ENCODE measurements at regions not wholly inside any gene's neighbourhood (a gene's known extent, or its start where the extent isn't known, plus 50 kb on each side); places are given as distances from the start of the nearest gene placed in this dataset.

DNA sequence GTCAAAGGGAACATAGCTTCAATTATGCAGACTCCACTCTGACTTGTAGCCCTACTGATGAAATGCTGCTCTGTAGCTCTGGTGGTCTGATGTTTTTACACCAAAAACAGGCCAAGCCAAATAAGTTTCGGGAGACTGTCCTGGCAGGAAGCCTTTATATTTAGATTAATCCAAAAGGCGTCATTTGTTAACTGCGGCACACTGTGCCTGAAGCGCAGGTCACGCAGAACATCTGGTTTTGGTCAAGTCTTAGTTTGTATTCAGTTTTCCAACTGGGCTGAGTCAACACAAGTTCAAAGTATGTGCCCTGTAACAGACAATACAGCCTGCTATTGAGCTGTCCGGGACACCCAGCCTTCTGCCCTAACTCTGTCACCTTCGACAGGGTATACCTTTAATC lies 154.6 kb upstream of the IPO5 start:
- no peaks in the 10 kb centered on the region for H3K9me1 ChIP-seq (ENCODE audit: control insufficient read depth, insufficient read depth, low read length)
- WGBS (ENCODE audit: insufficient coverage, low coverage, missing lambda C conversion rate): 0% methylated on average over 7 of the region's 7 CpGs
- no peak overlapping the region for H3K4me3 ChIP-seq
- ChIA-PET CTCF (ENCODE audit: low intra/inter-chr PET ratio) (no interaction called here), POLR2A (no interaction called here)
- FAIRE-seq (no peak), ATAC-seq (no peak), DNase-seq (ENCODE audit: extremely low read depth in 1 of 4, low spot score in 3 of 4) (no peak)
- H3K36me3 ChIP-seq (ENCODE audit: control insufficient read depth, insufficient read depth, low read length): no peaks in the 10 kb centered on the region
- in situ Hi-C loops (cut with MboI) (no loop called here), intact Hi-C loops (cut with micrococcal nuclease) (no loop called here)
- H3K27ac ChIP-seq (ENCODE audit: extremely low read depth, low read depth, low read length): no peak overlapping the region
- H3K9ac ChIP-seq (ENCODE audit: insufficient read depth in 1 of 2, low read depth in 2 of 2, low read length in 2 of 2): no peak overlapping the region
- H3K4me2 ChIP-seq (ENCODE audit: insufficient read depth, low read length): no peak overlapping the region
- no peaks in the 10 kb centered on the region for H3K4me1 ChIP-seq (replicated peaks in 1 of 2; ENCODE audit: control insufficient read depth in 2 of 2, insufficient read depth in 2 of 2, low read length in 2 of 2)
- TF ChIP-seq SMARCE1 (IDR thresholded peaks at IDR 0.05) (no peak), FOXJ2 (tag; IDR thresholded peaks at IDR 0.05) (no peak), ETV1 (tag; conservative IDR thresholded peaks at IDR 0.05; ENCODE audit: low read depth) (no peak), TSC22D4 (tag; IDR thresholded peaks at IDR 0.05) (no peak), ZNF583 (CRISPR knock-in tag; IDR thresholded peaks at IDR 0.05) (no peak), SIX5 (IDR thresholded peaks at IDR 0.05; ENCODE audit: borderline replicate concordance in 1 of 2, insufficient read depth in 1 of 2, low read depth in 1 of 2, low read length in 2 of 2) (no peak), NCOA6 (IDR thresholded peaks at IDR 0.05) (no peak), MCM7 (IDR thresholded peaks at IDR 0.05) (no peak), NFRKB (IDR thresholded peaks at IDR 0.05; ENCODE audit: low read depth) (no peak), DNMT1 (IDR thresholded peaks at IDR 0.05) (no peak), ZNF518B (CRISPR knock-in tag; IDR thresholded peaks at IDR 0.05) (no peak), SRF (CRISPR knock-in tag; IDR thresholded peaks at IDR 0.05) (no peak), NFE2L1 (tag; IDR thresholded peaks at IDR 0.05; ENCODE audit: borderline replicate concordance, low read depth) (no peak), GTF2B (IDR thresholded peaks at IDR 0.05; ENCODE audit: extremely low read depth, insufficient read length) (no peak), ERF (CRISPR knock-in tag; IDR thresholded peaks at IDR 0.05) (no peak), MBD1 (CRISPR knock-in tag; IDR thresholded peaks at IDR 0.05) (no peak)
- TF ChIP-seq, protein P1, sequence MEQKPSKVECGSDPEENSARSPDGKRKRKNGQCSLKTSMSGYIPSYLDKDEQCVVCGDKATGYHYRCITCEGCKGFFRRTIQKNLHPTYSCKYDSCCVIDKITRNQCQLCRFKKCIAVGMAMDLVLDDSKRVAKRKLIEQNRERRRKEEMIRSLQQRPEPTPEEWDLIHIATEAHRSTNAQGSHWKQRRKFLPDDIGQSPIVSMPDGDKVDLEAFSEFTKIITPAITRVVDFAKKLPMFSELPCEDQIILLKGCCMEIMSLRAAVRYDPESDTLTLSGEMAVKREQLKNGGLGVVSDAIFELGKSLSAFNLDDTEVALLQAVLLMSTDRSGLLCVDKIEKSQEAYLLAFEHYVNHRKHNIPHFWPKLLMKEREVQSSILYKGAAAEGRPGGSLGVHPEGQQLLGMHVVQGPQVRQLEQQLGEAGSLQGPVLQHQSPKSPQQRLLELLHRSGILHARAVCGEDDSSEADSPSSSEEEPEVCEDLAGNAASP (IDR thresholded peaks at IDR 0.05): no peak
- no peaks in the 10 kb centered on the region for H3K79me2 ChIP-seq (ENCODE audit: control insufficient read depth, insufficient read depth, low read length)
- no peaks in the 10 kb centered on the region for H3K9me3 ChIP-seq (replicated peaks; ENCODE audit: control insufficient read depth, insufficient read depth, low read depth, low read length)
- BruUV-seq (replicated peaks): no TSS peak
- no peak overlapping the region for H2AFZ ChIP-seq (ENCODE audit: low read depth, low read length)
- H3K27me3 ChIP-seq (ENCODE audit: control insufficient read depth in 2 of 2, insufficient read depth in 2 of 2, low read length in 2 of 2): no peaks in the 10 kb centered on the region
- H4K20me1 ChIP-seq (replicated peaks; ENCODE audit: control insufficient read depth, insufficient read depth, low read length): no peaks in the 10 kb centered on the region

Data from K562 (cell line).